Muscle layer of duodenum (tissue), 2 donors: ENCODE measurements at regions not wholly inside any gene's neighbourhood (a gene's known extent, or its start where the extent isn't known, plus 50 kb on each side); places are given as distances from the start of the nearest gene placed in this dataset.

Experiments used
- H3K27ac ChIP-seq: one replicate; pipeline ENCODE4 v1.7.0; 2013; ENCODE audit warnings: mild to moderate bottlenecking, low read length
- H3K27me3 ChIP-seq: one replicate; pipeline ENCODE4 v1.7.0; 2013; ENCODE audit warnings: low read depth, mild to moderate bottlenecking, control low read depth, low read length
- H3K36me3 ChIP-seq, 2 donors: one replicate each; pipeline ENCODE4 v1.7.0; 2013; ENCODE audit warnings: low read length in 2 of 2, control low read depth in 1 of 2, mild to moderate bottlenecking in 1 of 2; ENCODE audit not compliant: insufficient read depth in 2 of 2, control insufficient read depth in 1 of 2
- H3K4me1 ChIP-seq, 2 donors: one replicate each; pipeline ENCODE4 v1.7.0; 2013; ENCODE audit warnings: low read length in 2 of 2, mild to moderate bottlenecking in 2 of 2, control low read depth in 1 of 2, moderate library complexity in 1 of 2; ENCODE audit not compliant: insufficient read depth in 2 of 2, control insufficient read depth in 1 of 2
- H3K4me3 ChIP-seq, 2 donors: one replicate each; pipeline ENCODE4 v1.7.0; 2013; ENCODE audit warnings: low read length in 2 of 2, low read depth in 1 of 2, mild to moderate bottlenecking in 1 of 2
- H3K9me3 ChIP-seq, 2 donors: one replicate each; pipeline ENCODE4 v1.7.0; 2013; ENCODE audit warnings: low read length in 2 of 2, control low read depth in 1 of 2, mild to moderate bottlenecking in 1 of 2; ENCODE audit not compliant: control insufficient read depth in 1 of 2
- donor health status: healthy.

GRCh38 chr16:72369274-72369673 lies 197.3 kb upstream of the PMFBP1 start:
- Histone ChIP-seq H3K4me1 (no peaks in the 10 kb centered on the region), H3K27ac (no peak overlapping the region), H3K9me3 (peaks cover 0 to 2% of the 10 kb centered on the region in 2 donors), H3K36me3 (no peaks in the 10 kb centered on the region), H3K4me3 (no peak overlapping the region), H3K27me3 (no peaks in the 10 kb centered on the region)

- Histone ChIP-seq H3K4me1 (no peaks in the 10 kb centered on the region), H3K9me3 (peaks cover 0 to 2% of the 10 kb centered on the region in 2 donors), H3K27me3 (no peaks in the 10 kb centered on the region), H3K4me3 (no peak overlapping the region), H3K36me3 (no peaks in the 10 kb centered on the region), H3K27ac (no peak overlapping the region)
Observed at GRCh38 chr16:72367851-72368250, 195.9 kb upstream of the PMFBP1 start.

GRCh38 chr16:72362973-72363372 lies 191.0 kb upstream of the PMFBP1 start:
- Histone ChIP-seq H3K9me3 (peaks cover 0 to 2% of the 10 kb centered on the region in 2 donors), H3K27ac (no peak overlapping the region), H3K36me3 (no peaks in the 10 kb centered on the region), H3K4me3 (no peak overlapping the region), H3K4me1 (no peaks in the 10 kb centered on the region), H3K27me3 (no peaks in the 10 kb centered on the region)

GRCh38 chr16:72362476-72362875 lies 190.5 kb upstream of the PMFBP1 start:
- Histone ChIP-seq H3K36me3 (no peaks in the 10 kb centered on the region), H3K27ac (no peak overlapping the region), H3K9me3 (peaks cover 0 to 2% of the 10 kb centered on the region in 2 donors), H3K4me1 (no peaks in the 10 kb centered on the region), H3K27me3 (no peaks in the 10 kb centered on the region), H3K4me3 (no peak overlapping the region)

GRCh38 chr16:72357910-72358309 lies 186.0 kb upstream of the PMFBP1 start:
- Histone ChIP-seq H3K9me3 (no peaks in the 10 kb centered on the region), H3K27me3 (no peaks in the 10 kb centered on the region), H3K36me3 (no peaks in the 10 kb centered on the region), H3K27ac (no peak overlapping the region), H3K4me3 (no peak overlapping the region), H3K4me1 (no peaks in the 10 kb centered on the region)

GRCh38 chr16:72355561-72355960 lies 183.6 kb upstream of the PMFBP1 start:
- no peaks in the 10 kb centered on the region for H3K36me3 ChIP-seq
- H3K4me1 ChIP-seq: no peaks in the 10 kb centered on the region
- no peaks in the 10 kb centered on the region for H3K9me3 ChIP-seq
- no peak overlapping the region for H3K27ac ChIP-seq
- no peak overlapping the region for H3K4me3 ChIP-seq
- no peaks in the 10 kb centered on the region for H3K27me3 ChIP-seq

GRCh38 chr16:72349719-72350118 lies 177.8 kb upstream of the PMFBP1 start:
- Histone ChIP-seq H3K4me1 (no peaks in the 10 kb centered on the region), H3K9me3 (no peaks in the 10 kb centered on the region), H3K27ac (no peak overlapping the region), H3K36me3 (no peaks in the 10 kb centered on the region), H3K4me3 (no peak overlapping the region), H3K27me3 (no peaks in the 10 kb centered on the region)

- Histone ChIP-seq H3K9me3 (peaks cover 0 to 23% of the 10 kb centered on the region in 2 donors), H3K36me3 (no peaks in the 10 kb centered on the region), H3K4me1 (no peaks in the 10 kb centered on the region), H3K27me3 (no peaks in the 10 kb centered on the region), H3K4me3 (no peak overlapping the region), H3K27ac (no peak overlapping the region)
Observed at GRCh38 chr16:72332926-72333325, 161.0 kb upstream of the PMFBP1 start.

GRCh38 chr16:72324578-72324977 lies 152.6 kb upstream of the PMFBP1 start:
- Histone ChIP-seq H3K4me3 (no peak overlapping the region), H3K4me1 (no peaks in the 10 kb centered on the region)

GRCh38 chr16:72317446-72317845 lies 145.5 kb upstream of the PMFBP1 start:
- Histone ChIP-seq H3K27ac (no peak overlapping the region), H3K9me3 (peaks cover 0 to 4% of the 10 kb centered on the region in 2 donors), H3K36me3 (no peaks in the 10 kb centered on the region), H3K27me3 (no peaks in the 10 kb centered on the region), H3K4me3 (no peak overlapping the region), H3K4me1 (no peaks in the 10 kb centered on the region)

More at GRCh38 chr16:72324578-72324977, 152.6 kb upstream of the PMFBP1 start:
- H3K9me3 ChIP-seq: peaks cover 0 to 10% of the 10 kb centered on the region in 2 donors
- H3K36me3 ChIP-seq: no peaks in the 10 kb centered on the region
- no peaks in the 10 kb centered on the region for H3K27me3 ChIP-seq
- no peak overlapping the region for H3K27ac ChIP-seq

- Histone ChIP-seq H3K4me1 (no peaks in the 10 kb centered on the region), H3K4me3 (no peak overlapping the region), H3K27me3 (no peaks in the 10 kb centered on the region), H3K27ac (no peak overlapping the region), H3K36me3 (no peaks in the 10 kb centered on the region), H3K9me3 (no peaks in the 10 kb centered on the region)
Observed at GRCh38 chr16:72313903-72314302, 141.9 kb upstream of the PMFBP1 start.

- Histone ChIP-seq H3K27ac (no peak overlapping the region), H3K4me3 (no peak overlapping the region), H3K9me3 (peaks cover 0 to 3% of the 10 kb centered on the region in 2 donors), H3K36me3 (no peaks in the 10 kb centered on the region), H3K27me3 (no peaks in the 10 kb centered on the region), H3K4me1 (no peaks in the 10 kb centered on the region)
Observed at GRCh38 chr16:72312828-72313227, 140.9 kb upstream of the PMFBP1 start.
